Uterus (tissue), 2 donors: ENCODE measurements at regions not wholly inside any gene's neighbourhood (a gene's known extent, or its start where the extent isn't known, plus 50 kb on each side); places are given as distances from the start of the nearest gene placed in this dataset.
"Not testable (repeated sequence)": the region's sequence is repeated elsewhere in the genome, so short reads cannot be mapped to it uniquely, and the experiment has no call there.

Source experiments
- CTCF ChIP-seq, 4 experiments: fragments of 200-600 bp in 2 of 4; fragments of 450-650 bp in 2 of 4; sonication (generic) in 2 of 4; IDR thresholded peaks; one replicate each; pipeline ENCODE4 v1.5.1; 2016 to 2019; ENCODE audit warnings: antibody characterized with exemption in 4 of 4, mild to moderate bottlenecking in 2 of 4, moderate library complexity in 1 of 4
- POLR2A ChIP-seq, 2 donors: fragments of 450-650 bp; IDR thresholded peaks; one replicate each; pipeline ENCODE4 v1.6.1; 2016; ENCODE audit warnings: antibody characterized with exemption in 2 of 2, mild to moderate bottlenecking in 1 of 2, moderate library complexity in 1 of 2

GRCh38 chr1:223998676-223999455 is 115.0 kb upstream of the FBXO28 start:
- TF ChIP-seq CTCF, POLR2A (IDR thresholded peaks at IDR 0.05): not testable (repeated sequence)
